Calu3 (cell line): ENCODE measurements at regions not wholly inside any gene's neighbourhood (a gene's known extent, or its start where the extent isn't known, plus 50 kb on each side); places are given as distances from the start of the nearest gene placed in this dataset.

Experiments
- BruUV-seq: library from RNA; stranded (reverse); fragments of 400-500 nt; replicated peaks from 2 replicates; lab custom pipeline; 2021; lab: Mats Ljungman, UMichigan
- CTCF ChIA-PET: fragments of 300-600 bp; sonication (Branson Sonifier 250); formaldehyde crosslinking; loops from one replicate; lab custom pipeline; 2022; ENCODE audit warnings: antibody characterized with exemption; lab: Charles Lee
- DNase-seq: peaks from one replicate; pipeline ENCODE4 v3.0.0; 2022
- H3K27ac Mint-ChIP-seq: one replicate; pipeline ENCODE4 v1.8.0; 2022; ENCODE audit warnings: mixed read lengths; ENCODE audit not compliant: unreplicated experiment
- H3K27me3 Mint-ChIP-seq: one replicate; pipeline ENCODE4 v1.8.0; 2022; ENCODE audit warnings: mixed read lengths; ENCODE audit not compliant: unreplicated experiment
- H3K36me3 Mint-ChIP-seq: one replicate; pipeline ENCODE4 v1.8.0; 2022; ENCODE audit warnings: mild to moderate bottlenecking, moderate library complexity, mixed read lengths; ENCODE audit not compliant: insufficient read depth, unreplicated experiment
- H3K4me1 Mint-ChIP-seq: one replicate; pipeline ENCODE4 v1.8.0; 2022; ENCODE audit warnings: mild to moderate bottlenecking, low read depth, mixed read lengths; ENCODE audit not compliant: unreplicated experiment
- H3K4me3 Mint-ChIP-seq: one replicate; pipeline ENCODE4 v1.8.0; 2022; ENCODE audit warnings: mild to moderate bottlenecking, low read depth, moderate library complexity, mixed read lengths; ENCODE audit not compliant: unreplicated experiment
- H3K9me3 Mint-ChIP-seq: one replicate; pipeline ENCODE4 v1.8.0; 2022; ENCODE audit warnings: low read depth, mixed read lengths; ENCODE audit not compliant: unreplicated experiment
- intact Hi-C: fragments of 100-400 bp; cut with micrococcal nuclease; formaldehyde crosslinking; loops from one replicate; pipeline ENCODE4 v1.10.0; 2022; ENCODE audit not compliant: unreplicated experiment
- TF ChIP-seq, protein P1 (sequence below): fragments of 200-600 bp; IDR thresholded peaks from one replicate; pipeline ENCODE4 v1.8.0; 2022; ENCODE audit warnings: antibody characterized with exemption; ENCODE audit not compliant: unreplicated experiment

DNA sequence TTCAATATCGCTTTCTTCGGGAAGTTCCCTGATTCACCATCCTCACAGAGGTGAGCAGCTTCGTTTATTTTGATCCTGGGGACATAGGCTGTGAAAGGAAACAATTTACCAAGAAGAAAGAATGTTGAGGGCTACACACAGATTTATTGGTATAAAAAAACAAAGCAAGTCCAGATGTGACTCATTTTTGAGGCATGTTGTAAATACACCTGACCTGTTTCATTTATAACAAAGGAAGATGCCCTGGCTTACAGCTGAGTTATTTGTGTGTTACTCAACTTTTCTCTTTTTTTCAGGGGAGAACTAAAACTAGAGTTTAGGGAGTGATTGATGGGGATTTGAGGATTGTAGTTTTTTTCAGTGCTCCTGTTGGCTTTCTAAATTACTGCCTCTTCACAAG is 489.5 kb downstream of the CBLN4 start:
- Mint-ChIP-seq H3K27ac (no peak overlapping the region), H3K36me3 (no peaks in the 10 kb centered on the region), H3K4me3 (no peak overlapping the region), H3K4me1 (no peaks in the 10 kb centered on the region), H3K9me3 (peaks cover 11% of the 10 kb centered on the region), H3K27me3 (no peaks in the 10 kb centered on the region)
- CTCF ChIA-PET = no interaction called here
- TF ChIP-seq, protein P1, sequence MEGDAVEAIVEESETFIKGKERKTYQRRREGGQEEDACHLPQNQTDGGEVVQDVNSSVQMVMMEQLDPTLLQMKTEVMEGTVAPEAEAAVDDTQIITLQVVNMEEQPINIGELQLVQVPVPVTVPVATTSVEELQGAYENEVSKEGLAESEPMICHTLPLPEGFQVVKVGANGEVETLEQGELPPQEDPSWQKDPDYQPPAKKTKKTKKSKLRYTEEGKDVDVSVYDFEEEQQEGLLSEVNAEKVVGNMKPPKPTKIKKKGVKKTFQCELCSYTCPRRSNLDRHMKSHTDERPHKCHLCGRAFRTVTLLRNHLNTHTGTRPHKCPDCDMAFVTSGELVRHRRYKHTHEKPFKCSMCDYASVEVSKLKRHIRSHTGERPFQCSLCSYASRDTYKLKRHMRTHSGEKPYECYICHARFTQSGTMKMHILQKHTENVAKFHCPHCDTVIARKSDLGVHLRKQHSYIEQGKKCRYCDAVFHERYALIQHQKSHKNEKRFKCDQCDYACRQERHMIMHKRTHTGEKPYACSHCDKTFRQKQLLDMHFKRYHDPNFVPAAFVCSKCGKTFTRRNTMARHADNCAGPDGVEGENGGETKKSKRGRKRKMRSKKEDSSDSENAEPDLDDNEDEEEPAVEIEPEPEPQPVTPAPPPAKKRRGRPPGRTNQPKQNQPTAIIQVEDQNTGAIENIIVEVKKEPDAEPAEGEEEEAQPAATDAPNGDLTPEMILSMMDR = no peak
- no peak for DNase-seq
- intact Hi-C loops = no loop called here
- no TSS peak for BruUV-seq

- Mint-ChIP-seq H3K9me3 (peaks cover 8% of the 10 kb centered on the region), H3K27me3 (no peaks in the 10 kb centered on the region), H3K27ac (no peak overlapping the region), H3K4me1 (no peaks in the 10 kb centered on the region), H3K36me3 (no peaks in the 10 kb centered on the region), H3K4me3 (no peak overlapping the region)
- CTCF ChIA-PET = interaction anchor here (0.7 kb wide), 1 partner anchor 11 kb away, joined by 3 read pairs; no protein-coding TSS in a partner anchor
- no peak for DNase-seq
- BruUV-seq = no TSS peak
- TF ChIP-seq, protein P1 = no peak
- intact Hi-C loops = no loop called here
Measured at GRCh38 chr20:55514531-55514930, 490.8 kb downstream of the CBLN4 start.

DNA sequence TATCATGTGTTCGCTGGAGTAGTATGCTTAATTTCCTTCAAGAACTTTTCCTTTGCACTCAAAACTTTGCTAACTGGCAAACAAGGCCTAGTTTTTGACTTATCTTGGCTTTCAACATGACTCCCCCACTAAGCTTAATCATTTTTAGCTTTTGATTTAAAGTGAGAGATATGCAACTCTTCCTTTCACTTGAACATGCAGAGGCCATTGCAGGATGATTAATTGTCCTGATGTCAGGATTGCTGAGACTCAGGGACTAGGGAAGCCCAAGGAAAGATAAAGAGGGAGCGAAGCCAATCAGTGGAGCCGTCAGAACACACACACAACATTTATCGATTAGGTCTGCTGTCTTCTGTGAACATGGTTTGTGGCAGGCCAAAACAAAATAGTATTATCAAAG is 491.4 kb downstream of the CBLN4 start:
- H3K36me3 Mint-ChIP-seq = no peaks in the 10 kb centered on the region
- DNase-seq = no peak
- no TSS peak for BruUV-seq
- no peak overlapping the region for H3K4me3 Mint-ChIP-seq
- peaks cover 11% of the 10 kb centered on the region for H3K9me3 Mint-ChIP-seq
- H3K4me1 Mint-ChIP-seq = no peaks in the 10 kb centered on the region
- intact Hi-C loops = no loop called here
- H3K27ac Mint-ChIP-seq = no peak overlapping the region
- CTCF ChIA-PET = no interaction called here
- no peaks in the 10 kb centered on the region for H3K27me3 Mint-ChIP-seq
- TF ChIP-seq, protein P1 = no peak

- CTCF ChIA-PET = no interaction called here
- Mint-ChIP-seq H3K27me3 (no peaks in the 10 kb centered on the region), H3K9me3 (peaks cover 16% of the 10 kb centered on the region), H3K36me3 (no peaks in the 10 kb centered on the region), H3K27ac (no peak overlapping the region), H3K4me1 (no peaks in the 10 kb centered on the region), H3K4me3 (no peak overlapping the region)
- BruUV-seq = no TSS peak
- intact Hi-C loops = no loop called here
- TF ChIP-seq, protein P1 = no peak
- no peak for DNase-seq
Measured at GRCh38 chr20:55500130-55500529, 505.2 kb downstream of the CBLN4 start.

GRCh38 chr20:55488593-55488992 is 516.7 kb downstream of the CBLN4 start:
- TF ChIP-seq, protein P1 = no peak
- CTCF ChIA-PET = no interaction called here
- Mint-ChIP-seq H3K4me1 (no peaks in the 10 kb centered on the region), H3K9me3 (peaks cover 11% of the 10 kb centered on the region), H3K27me3 (no peaks in the 10 kb centered on the region), H3K4me3 (no peak overlapping the region), H3K27ac (no peak overlapping the region), H3K36me3 (no peaks in the 10 kb centered on the region)
- intact Hi-C loops = no loop called here
- BruUV-seq = no TSS peak
- DNase-seq = no peak
